Immature natural killer cell (primary cell): ENCODE measurements at regions not wholly inside any gene's neighbourhood (a gene's known extent, or its start where the extent isn't known, plus 50 kb on each side); places are given as distances from the start of the nearest gene placed in this dataset.

Source experiments
- DNase-seq, 3 donors: peaks; one replicate each; pipeline ENCODE4 v3.0.0; 2022; ENCODE audit warnings: mixed read lengths in 1 of 3
- H3K27ac Mint-ChIP-seq, 6 donors: one replicate each; pipeline ENCODE4 v1.8.0; 2020; ENCODE audit warnings: mixed read lengths in 6 of 6, mild to moderate bottlenecking in 5 of 6, inconsistent platforms in 4 of 6, moderate library complexity in 3 of 6
- H3K27me3 Mint-ChIP-seq, 3 donors: one replicate each; pipeline ENCODE4 v1.8.0; 2020 to 2021; ENCODE audit warnings: low read depth in 3 of 3, mild to moderate bottlenecking in 3 of 3, mixed read lengths in 3 of 3, moderate library complexity in 3 of 3, inconsistent platforms in 1 of 3
- H3K36me3 Mint-ChIP-seq, 3 donors: one replicate each; pipeline ENCODE4 v1.8.0; 2020; ENCODE audit warnings: mixed read lengths in 3 of 3, inconsistent platforms in 2 of 3, mild to moderate bottlenecking in 2 of 3
- H3K4me1 Mint-ChIP-seq, 2 donors: one replicate each; pipeline ENCODE4 v1.8.0; 2020; ENCODE audit warnings: inconsistent platforms in 2 of 2, mild to moderate bottlenecking in 2 of 2, mixed read lengths in 2 of 2, moderate library complexity in 1 of 2
- H3K4me3 Mint-ChIP-seq, 5 donors: one replicate each; pipeline ENCODE4 v1.8.0; 2020; ENCODE audit warnings: mild to moderate bottlenecking in 5 of 5, mixed read lengths in 5 of 5, inconsistent platforms in 3 of 5, moderate library complexity in 3 of 5
- H3K9me3 Mint-ChIP-seq, 6 donors: one replicate each; pipeline ENCODE4 v1.8.0; 2020; ENCODE audit warnings: mild to moderate bottlenecking in 6 of 6, mixed read lengths in 6 of 6, inconsistent platforms in 4 of 6, moderate library complexity in 3 of 6

DNA sequence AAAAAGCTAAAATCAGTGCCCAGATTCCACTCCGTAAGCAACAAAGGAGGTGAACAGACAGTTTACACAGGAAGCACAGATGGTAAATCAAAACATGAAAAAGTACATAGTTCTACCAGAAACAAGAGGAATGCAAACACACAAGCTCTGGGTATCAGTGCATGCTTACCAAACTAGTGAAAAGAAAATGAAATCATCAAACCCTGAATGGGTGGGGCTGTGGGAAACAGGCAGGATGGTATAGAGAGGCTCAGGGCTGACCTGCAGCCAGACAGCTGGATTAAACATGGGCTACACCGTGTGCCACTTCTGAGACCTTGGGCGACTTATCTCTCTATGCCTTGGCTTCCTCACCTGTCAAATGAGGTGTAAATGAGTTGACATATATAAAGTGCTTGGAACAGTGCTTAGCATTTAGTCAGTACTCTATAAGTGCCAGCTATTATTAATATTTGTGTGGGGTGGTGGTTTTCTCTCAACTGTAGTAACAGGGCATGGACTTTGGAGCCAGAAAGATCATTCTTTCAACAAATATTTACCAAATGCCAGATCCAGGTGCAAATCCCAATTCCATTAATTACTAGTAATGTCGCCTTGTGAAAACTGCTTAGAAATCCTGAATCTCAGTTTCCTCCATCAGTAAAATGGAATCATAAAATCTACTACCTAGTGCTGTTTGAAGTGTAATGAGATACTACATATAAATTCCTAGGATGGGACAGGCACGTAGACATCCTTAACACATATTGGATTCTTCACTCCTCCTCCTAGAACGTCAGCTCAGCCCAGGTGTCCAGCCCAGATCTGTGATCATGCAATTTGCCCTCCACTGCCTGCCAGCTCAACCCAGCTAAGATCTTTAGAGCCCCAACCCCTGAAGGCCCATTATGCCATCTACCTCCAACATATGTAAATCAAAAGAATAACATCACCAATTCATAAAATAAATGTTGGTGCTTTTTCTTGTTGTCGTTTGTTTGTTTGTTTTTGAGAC, 55.5 kb upstream of the SMAD3 start:
- Mint-ChIP-seq H3K4me1 (no peaks in the 10 kb centered on the region), H3K4me3 (no peak overlapping the region), H3K27ac (no peak overlapping the region), H3K27me3 (peaks cover 0 to 6% (median 5%) of the 10 kb centered on the region in 3 donors), H3K36me3 (no peaks in the 10 kb centered on the region), H3K9me3 (no peaks in the 10 kb centered on the region)
- no peak for DNase-seq

DNA sequence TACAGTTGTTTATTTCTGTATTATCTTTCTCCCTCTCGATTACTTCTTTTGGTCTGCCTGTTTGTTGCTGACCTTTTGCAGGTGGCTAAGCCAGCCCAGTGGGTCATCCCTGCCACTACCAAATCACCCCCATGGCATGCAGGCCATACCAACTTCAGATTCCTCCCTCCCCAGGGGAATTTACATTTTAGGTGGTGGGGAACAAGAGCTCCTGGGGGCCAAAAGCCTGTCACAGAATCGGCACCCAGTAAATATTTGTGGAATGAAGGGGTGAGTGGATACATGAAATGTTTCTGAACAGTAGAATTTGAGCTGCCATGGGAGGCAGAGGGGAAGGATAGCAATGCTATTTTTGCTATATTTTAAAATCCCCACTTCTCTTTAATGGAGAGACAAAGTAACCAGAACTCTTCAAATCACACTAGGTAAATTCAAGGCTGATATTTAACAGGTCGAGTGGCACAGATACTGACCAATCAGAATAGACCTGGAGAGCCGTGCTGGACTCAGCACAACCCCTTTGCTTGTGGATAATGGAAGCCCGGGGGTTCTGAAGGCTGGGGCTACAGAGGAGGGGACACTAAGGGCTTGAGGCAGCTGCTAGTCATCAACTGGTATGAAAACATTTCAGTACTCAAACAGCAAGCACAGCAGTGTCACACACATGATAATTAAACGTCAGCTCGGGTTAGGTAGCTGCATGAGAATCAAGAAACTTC, 54.3 kb upstream of the SMAD3 start:
- Mint-ChIP-seq H3K4me1 (no peaks in the 10 kb centered on the region), H3K27ac (no peak overlapping the region), H3K36me3 (no peaks in the 10 kb centered on the region)

DNA sequence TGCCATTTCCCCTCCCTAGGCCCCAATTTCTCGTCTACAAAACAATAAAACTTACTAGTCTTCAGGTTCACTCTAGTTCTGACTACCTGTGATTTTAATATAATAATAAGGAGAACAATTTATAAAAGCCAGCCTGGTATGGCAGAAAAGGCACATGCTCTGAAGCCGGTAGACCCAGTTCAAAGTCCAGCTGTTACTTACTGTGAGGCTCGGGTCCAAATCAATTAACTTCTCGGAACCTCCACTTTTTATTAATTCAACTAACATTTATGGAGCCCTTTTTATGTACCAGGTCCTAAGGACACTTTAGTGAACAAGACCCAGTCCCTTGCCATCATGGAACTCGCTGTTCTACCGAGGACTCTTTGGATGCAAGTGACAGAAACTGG, 53.8 kb upstream of the SMAD3 start:
- DNase-seq, result no peak
- Mint-ChIP-seq H3K4me3 (no peak overlapping the region), H3K9me3 (no peaks in the 10 kb centered on the region), H3K4me1 (no peaks in the 10 kb centered on the region), H3K27me3 (peaks cover 0 to 6% (median 5%) of the 10 kb centered on the region in 3 donors), H3K27ac (no peak overlapping the region), H3K36me3 (no peaks in the 10 kb centered on the region)

More for the DNA sequence above, 54.3 kb upstream of the SMAD3 start:
- Mint-ChIP-seq H3K9me3 (no peaks in the 10 kb centered on the region), H3K27me3 (peaks cover 0 to 6% (median 5%) of the 10 kb centered on the region in 3 donors), H3K4me3 (no peak overlapping the region)
- no peak for DNase-seq

DNA sequence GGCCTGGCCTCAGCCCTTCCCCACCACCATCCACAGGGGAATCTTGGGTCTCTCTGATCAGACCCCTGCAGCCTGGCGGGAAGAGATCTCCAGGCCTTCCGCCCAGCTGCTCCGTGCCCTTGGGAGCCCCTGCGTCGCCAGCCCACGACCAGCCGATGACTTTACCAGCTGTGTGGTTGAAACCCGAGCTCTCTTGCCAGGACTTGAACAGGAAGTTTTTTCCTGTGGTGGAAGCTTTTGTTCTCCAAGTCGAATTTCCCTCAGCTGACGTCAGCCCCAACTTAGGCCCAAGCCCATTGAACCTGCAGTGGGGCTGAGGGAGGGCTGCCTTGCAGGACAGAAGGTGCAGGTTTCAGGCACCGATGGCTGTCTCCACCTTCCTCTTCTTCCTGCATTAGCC, 51.7 kb upstream of the SMAD3 start:
- Mint-ChIP-seq H3K4me3 (no peak overlapping the region), H3K9me3 (no peaks in the 10 kb centered on the region), H3K27me3 (peaks cover 0 to 5% (median 2%) of the 10 kb centered on the region in 3 donors), H3K4me1 (peaks cover 0 to 3% of the 10 kb centered on the region in 2 donors), H3K27ac (no peak overlapping the region), H3K36me3 (peaks cover 0 to 4% (median 0%) of the 10 kb centered on the region in 3 donors)
- DNase-seq, result no peak
